ENCODE measurements at regions not wholly inside any gene's neighbourhood (a gene's known extent, or its start where the extent isn't known, plus 50 kb on each side); places are given as distances from the start of the nearest gene placed in this dataset.
"Not testable (repeated sequence)": the region's sequence is repeated elsewhere in the genome, so short reads cannot be mapped to it uniquely, and the experiment has no call there.

DNA sequence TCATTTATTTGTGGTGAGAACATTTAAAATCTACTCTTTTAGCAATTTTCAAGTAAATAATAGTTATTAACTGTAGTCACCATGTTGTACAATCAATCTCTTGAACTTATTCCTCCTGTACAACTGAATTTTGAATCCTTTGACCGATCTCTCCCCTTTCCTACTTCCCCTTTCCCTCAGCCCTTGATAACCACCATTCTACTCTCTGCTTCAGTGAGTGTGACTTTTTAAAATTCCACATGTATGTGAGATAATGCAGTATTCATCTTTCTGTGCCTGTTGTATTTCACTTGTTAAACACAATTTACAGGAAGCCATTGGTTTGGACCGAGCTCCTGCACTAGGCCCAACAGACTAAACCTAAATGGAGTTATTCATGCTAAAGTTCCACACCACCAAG, 458.9 kb upstream of the PDE3A start:
- DNase-seq (ENCODE audit: low spot score), result no peak

GRCh38 chr12:19910681-19911080, 457.7 kb upstream of the PDE3A start:
- no peak for DNase-seq (ENCODE audit: low spot score)

GRCh38 chr12:19912991-19913390, 455.3 kb upstream of the PDE3A start:
- no peak for DNase-seq (ENCODE audit: low spot score)

DNA sequence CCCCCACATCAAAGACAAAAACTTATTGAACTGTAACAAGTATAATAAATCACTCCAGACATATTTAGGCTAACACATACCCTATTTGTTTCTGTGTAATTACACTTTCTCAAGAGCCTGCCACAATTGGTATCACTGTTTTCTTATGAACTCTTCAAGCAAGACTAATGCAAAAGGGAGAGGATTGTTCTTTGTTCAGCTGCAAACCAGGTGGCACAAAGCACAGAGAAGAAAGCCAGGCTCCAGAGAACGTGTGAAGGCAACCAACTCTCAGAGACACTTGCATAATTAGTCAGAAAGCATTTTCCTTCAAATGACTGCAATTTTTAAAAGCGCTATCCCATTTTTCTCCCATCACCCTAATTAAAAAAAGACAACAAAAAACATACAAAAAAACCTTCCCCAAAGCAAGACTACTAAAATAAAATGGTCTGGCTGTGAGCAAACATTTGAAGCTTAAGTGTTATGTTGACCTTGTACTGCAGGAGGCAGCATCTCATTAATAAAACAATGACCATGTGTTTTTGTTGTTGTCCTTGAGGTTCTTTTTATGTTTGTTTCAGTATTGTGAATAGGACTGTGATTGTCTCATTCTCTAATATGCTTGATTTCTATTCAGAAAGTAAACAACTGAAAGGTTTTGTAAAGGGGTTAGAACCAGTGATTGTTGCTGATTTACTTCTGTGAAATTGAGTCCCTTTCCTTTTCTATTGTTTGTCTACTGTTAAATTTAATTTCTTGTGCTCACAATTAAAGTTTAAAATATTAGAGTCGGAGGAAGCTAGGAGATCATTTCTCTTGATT, 452.7 kb upstream of the PDE3A start:
- peak; percentile 26 for DNase-seq (ENCODE audit: low spot score)

DNA sequence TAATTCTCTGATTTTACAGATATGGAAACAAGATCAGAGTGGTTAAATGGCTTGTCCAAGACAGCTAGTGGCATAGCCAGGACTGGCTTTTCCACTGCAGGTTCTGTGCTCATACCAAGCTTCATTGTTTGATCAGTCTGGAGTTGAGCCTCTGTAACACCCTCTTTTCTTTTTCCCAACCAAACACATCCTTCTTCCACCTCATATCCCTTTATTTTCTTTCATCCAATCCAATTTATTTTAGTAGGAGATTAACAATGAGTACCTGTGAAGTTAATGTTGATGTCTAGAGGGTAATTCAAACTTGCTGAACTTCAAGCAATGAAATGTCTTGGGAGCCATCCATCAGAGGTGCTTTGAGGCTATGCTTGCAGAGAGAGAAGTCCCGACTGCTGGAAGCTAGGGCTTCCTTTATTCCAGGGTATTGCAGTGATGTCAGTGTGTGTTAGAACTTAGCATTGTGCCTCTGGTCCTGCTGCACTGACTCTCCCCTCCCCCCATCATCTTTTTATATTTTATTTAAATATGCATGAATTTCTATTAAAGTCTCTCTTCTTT, 452.1 kb upstream of the PDE3A start:
- no peak for DNase-seq (ENCODE audit: low spot score)

DNA sequence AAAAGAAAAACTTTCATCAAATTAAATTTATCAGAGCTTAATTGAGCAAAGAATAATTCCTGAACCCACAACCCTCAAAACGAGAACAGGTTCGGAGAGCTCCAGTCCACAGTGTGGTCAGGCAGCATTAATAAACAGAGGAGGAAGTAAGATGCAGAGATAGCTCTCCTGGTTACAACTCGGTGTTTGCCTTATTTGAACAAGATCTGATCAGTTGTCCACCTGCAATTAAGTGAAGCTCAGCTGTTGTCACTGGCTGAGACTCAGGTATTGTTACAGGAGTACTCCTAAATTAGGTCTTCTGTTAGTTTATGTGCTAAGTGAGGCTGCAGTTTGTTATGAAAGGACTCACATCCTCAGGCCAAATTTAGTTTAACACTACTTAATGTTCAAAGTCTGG, 451.4 kb upstream of the PDE3A start:
- DNase-seq (ENCODE audit: low spot score), result no peak

DNA sequence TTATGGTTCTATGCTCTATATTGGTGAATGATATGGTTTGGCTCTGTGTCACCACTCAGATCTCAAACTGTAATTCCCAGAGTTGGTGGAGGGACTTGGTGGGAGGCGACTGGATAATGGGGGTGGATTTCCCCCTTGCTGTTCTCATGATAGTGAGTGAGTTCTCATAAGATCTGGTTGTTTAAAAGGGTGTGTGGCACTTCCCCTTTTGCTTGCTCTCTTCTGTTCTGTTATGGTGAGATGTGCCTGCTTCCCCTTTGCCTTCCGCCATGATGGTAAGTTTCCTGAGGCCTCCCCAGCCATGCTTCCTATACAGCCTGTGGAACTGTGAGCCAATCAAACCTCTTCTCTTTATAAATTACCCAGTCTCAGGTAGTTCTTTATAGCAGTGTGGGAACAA, 446.6 kb upstream of the PDE3A start:
- DNase-seq (ENCODE audit: low spot score), result not testable (repeated sequence)

DNA sequence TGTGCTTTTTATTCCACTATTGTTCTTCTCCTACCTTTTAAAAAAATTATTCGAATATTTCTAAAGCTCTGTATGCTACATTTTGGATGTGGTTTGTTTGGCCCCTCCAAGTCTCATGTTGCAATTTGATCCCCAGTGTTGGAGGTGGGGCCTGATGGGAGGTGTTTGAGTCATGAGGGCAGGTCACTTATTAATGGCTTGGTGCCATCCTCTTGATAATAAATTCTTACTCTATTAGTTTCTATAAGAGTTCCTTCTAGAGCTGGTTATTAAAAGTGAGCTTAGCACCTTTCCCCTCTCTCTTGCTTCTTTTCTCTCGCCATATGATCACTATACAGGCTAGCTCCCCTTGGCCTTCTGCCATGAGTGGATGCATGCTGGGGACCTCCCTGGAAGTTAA, 445.6 kb upstream of the PDE3A start:
- DNase-seq (ENCODE audit: low spot score), result no peak

DNA sequence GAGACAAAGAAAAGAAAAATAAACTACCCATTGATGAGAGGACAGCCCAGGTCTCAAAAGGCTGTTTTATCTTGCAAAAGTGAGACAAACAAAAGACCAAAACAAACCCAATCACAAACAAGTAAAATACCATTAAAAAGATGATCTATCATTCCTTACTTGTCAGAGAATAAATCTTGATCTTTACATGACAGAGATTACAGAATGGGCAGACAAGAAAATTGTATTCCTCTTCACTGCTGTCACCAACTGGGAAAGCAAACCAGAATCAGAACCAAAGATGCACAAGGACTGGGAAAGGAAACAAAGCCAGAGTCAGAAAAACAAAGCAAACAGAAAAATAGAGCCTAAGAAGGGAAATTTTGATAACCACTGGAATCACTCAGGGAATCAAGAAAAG, 444.0 kb upstream of the PDE3A start:
- no peak for DNase-seq (ENCODE audit: low spot score)

GRCh38 chr12:19925841-19926240, 442.5 kb upstream of the PDE3A start:
- no peak for DNase-seq (ENCODE audit: low spot score)

GRCh38 chr12:19926266-19926665, 442.1 kb upstream of the PDE3A start:
- no peak for DNase-seq (ENCODE audit: low spot score)

DNA sequence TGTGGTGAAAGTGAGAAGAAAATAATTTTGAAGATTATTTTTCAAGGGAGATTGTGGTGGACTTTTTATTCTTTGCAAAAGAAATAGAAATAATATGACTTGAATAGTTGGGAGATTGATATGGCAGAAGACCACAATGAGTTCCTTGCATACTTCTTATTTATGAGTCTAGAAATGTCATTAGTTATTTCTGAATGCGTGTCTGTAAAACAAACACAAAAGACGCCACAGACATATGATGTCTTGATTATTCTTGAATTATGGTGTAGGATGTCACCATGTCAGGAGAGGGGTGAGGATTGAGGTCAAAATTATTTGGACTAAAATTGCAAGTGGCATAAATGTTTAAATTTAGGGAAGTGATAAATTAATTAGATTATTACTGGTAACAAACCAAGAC, 440.7 kb upstream of the PDE3A start:
- no peak for DNase-seq (ENCODE audit: low spot score)

GRCh38 chr12:19932413-19932812, 435.9 kb upstream of the PDE3A start:
- DNase-seq (ENCODE audit: low spot score), result no peak

DNA sequence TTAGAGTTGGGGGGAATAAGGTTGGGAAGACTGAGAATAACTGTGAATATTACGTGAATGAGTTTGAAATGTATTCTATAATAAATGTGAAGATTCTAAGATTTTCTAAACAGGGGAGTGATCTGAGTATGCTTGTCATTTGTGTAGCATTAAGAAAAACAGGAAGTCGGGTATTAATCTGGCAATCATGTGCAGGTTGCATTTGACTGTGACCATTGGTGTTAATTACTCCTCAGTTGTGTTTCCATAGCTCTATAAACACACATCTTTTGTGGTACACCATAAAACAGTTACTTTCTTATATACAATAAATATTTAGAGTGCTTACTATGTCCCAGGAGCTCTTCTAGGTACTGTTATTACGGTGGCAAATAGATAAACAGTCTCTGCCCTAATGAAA, 434.4 kb upstream of the PDE3A start:
- DNase-seq (ENCODE audit: low spot score), result no peak

DNA sequence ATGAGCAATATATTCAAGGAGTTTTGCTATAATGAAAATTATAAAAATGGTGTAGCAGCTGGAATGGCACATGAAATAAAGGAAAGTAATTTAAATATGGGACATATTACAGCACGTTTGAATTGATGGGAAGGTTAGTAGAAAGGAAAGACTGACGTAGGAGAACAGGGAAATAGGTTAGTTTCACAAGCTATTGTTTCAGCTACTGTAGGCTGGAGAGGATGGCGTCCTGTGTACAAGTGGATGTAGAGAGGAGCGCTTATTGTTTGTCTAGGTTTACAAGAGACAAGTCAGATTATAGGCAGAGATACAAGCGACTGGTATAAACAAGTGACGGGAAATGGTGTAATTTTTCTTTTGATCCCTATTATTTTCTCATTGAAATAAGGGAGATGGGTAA, 431.2 kb upstream of the PDE3A start:
- DNase-seq (ENCODE audit: low spot score), result no peak

DNA sequence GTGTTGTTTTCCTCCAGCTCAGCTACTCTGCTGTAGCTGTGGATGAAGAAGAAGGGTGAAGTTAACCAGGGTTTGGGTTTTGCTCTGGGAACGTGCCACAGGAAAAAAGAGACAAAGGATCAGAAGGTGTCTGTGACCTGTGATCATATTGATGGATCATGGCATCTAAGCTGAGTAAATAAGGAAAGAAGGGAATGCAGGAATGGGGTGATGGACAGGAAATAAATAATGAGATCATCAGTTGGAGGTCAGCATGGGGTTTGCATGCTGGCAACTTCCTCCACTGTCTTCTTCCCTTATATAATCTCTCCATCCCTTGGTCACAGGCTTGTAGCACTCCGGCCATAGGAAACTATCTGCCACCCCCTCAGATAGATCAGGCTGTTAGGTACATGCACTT, 430.3 kb upstream of the PDE3A start:
- no peak for DNase-seq (ENCODE audit: low spot score)

DNA sequence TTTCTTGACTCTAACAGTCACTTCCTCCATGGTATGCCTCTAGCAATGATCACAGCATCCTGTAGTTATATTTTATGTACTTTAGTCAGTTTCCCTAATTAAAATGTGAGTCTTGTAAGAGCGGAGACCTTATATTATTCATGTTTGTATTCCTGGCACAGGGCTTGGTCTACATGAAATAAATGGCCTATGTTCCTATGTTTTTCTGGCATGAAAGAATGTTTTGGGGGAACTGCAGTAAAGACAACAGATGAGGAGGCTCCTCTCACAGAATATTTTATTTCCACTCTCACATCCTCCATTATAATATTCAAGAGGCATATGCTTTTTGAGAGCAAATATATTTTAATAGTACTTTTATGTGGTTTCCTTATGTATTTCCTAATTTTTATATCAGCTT, 429.8 kb upstream of the PDE3A start:
- DNase-seq (ENCODE audit: low spot score), result no peak

DNA sequence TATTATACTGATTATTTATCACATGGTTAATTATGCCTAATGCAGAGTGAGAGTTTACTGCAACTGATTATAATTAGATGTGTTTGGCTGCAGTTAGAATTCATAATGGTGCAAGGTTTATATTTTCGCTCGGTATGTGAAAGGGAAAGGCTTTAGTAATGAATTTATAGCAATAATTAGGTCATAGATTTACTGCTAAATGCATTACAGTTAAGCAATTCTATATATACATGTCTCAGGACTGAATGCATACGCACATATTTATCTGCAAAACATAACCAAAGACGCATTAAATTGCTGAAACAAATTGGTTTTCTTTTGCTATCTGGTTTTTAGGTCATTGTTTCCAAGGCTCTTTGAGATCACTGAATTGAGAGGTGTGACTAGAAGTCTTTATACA, 428.1 kb upstream of the PDE3A start:
- DNase-seq (ENCODE audit: low spot score), result no peak

DNA sequence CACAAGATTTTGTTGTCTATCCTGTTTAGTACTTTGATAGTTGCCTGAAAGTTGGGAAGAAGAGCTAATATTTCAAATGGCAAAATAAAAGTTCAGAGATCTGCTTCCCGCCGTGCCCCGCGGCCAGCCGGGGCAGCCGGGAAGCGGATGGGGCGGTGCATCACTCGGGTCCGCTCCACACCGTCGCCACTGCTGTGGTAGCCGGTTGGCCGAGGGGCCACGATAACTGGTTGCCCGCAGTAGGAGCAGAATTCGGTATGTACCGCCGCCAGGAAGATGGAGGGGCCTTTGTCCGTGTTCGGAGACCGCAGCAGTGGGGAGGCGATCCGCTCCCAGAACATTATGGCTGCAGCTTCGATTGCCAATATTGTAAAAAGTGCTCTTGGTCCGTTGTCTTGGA, 427.2 kb upstream of the PDE3A start:
- DNase-seq (ENCODE audit: low spot score), result no peak

DNA sequence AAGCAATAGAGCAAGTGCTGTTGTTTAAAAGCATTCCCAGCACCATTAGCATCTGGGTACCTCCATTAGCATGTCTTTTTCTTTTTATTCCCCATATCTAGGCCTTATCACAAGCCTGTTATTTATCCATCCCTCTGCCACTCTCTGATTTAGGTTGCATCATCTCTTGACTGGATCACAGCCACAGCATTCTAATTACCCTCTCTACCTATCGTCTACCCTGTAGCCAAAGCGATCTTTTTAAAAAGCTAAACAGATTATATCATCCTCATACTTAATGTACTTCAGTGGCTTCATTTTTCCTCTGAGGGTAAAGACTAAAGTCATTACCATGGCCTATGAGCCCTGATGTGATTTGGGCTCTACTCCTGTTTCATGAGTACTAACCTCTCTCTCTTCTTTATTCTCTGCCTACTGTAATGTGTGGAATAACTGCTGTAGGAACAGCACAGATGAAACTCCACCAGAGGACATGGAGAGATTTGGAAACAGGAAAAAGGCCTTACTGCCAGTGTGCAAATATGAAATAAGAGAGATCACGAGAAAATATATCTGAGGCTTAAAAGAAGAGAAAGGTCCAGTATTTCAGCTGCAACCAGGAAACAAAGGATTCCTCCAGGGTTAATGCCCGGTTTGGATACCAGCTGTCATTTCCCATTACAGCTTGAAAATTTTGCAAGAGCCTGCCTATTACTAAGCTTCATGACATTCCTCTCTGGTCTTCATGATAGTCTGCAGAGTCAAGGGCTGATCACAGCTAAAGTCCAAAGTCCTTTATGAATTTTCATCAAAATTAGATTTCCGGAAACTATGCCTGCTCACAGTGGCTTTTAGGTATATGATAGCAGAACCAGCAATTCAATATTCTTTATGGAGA, 422.5 kb upstream of the PDE3A start:
- no peak for DNase-seq (ENCODE audit: low spot score)

DNA sequence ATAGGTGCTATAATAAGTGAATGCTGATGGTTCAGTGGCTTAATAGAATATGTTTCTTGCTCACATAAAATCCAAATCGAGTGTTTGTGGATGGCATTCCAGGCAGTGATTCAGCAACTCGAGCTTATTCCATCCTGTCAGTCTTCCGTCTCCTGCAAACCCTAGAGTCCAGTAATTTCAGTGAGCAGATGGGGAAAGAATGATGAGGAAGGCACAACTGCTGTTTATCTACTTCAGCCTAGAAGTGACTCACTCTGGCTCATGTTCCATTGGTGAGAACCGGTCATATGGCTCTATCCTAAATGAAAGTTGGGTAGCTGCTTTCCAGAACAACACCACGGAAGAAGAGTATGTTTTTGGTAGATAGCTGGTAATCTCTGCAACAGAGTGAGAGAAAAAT, 421.8 kb upstream of the PDE3A start:
- no peak for DNase-seq (ENCODE audit: low spot score)

DNA sequence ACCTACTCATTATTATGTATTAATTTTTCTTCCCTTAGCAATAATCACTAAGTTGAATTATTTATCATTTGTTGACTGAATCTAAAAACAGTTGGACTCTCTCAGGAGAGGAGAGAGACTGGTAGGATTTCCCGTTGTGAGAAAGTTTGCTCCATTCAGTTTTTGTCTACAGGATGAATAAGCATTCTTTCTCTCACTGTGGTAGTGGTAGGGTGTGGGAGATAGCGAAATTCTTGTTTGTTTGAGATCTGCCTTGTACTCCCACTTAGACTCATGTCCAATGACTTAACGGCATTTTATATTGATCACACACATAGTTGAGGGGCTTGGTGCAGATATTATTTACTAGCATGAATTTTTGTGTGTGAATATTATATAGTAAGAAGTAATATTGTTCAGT, 421.0 kb upstream of the PDE3A start:
- DNase-seq (ENCODE audit: low spot score), result no peak

DNA sequence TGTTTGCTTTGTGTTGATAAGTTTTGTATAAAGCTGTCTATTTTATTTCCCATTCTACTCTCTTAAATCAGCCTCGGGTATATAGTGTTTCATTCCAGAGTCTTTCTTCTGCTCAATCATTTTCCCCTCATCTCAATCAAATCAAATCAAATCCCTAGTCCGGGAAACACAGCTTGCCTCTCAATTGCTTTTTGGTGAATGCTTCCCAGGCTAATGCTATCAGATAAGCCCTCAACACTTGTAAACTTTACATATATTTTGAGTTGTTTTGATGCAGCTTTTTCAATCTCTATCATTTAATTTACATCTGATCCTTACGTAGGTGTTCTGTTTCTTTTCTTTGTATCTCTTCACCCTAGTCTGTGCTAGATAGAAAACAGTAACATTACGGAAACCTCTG, 416.7 kb upstream of the PDE3A start:
- no peak for DNase-seq (ENCODE audit: low spot score)

Data from D341Med (cell line).